GM23248 (cell line): ENCODE measurements at regions not wholly inside any gene's neighbourhood (a gene's known extent, or its start where the extent isn't known, plus 50 kb on each side); places are given as distances from the start of the nearest gene placed in this dataset.

Source experiments
- EZH2 ChIP-seq: fragments of 200-600 bp; sonication (generic); IDR thresholded peaks from 2 replicates; pipeline ENCODE4 v1.6.1; 2018; ENCODE audit warnings: antibody characterized with exemption, mild to moderate bottlenecking; ENCODE audit not compliant: insufficient read depth, poor library complexity, severe bottlenecking
- EZH2phosphoT487 ChIP-seq: fragments of 200-600 bp; sonication (generic); IDR thresholded peaks from 2 replicates; pipeline ENCODE4 v1.6.1; 2018; ENCODE audit warnings: antibody characterized with exemption, moderate library complexity, mild to moderate bottlenecking, low read depth; ENCODE audit not compliant: insufficient read depth

- TF ChIP-seq EZH2: no peak
- no peak for TF ChIP-seq EZH2phosphoT487
Measured at GRCh38 chr14:87696485-87696884, 296.5 kb downstream of the GALC start.
